Uterus (tissue), 2 donors: ENCODE measurements at regions not wholly inside any gene's neighbourhood (a gene's known extent, or its start where the extent isn't known, plus 50 kb on each side); places are given as distances from the start of the nearest gene placed in this dataset.

Source experiments
- POLR2A ChIP-seq, 2 donors: fragments of 450-650 bp; IDR thresholded peaks; one replicate each; pipeline ENCODE4 v1.6.1; 2016; ENCODE audit warnings: antibody characterized with exemption in 2 of 2, mild to moderate bottlenecking in 1 of 2, moderate library complexity in 1 of 2
- TF ChIP-seq, protein P1 (sequence below), 4 experiments: fragments of 200-600 bp in 2 of 4; fragments of 450-650 bp in 2 of 4; sonication (generic) in 2 of 4; IDR thresholded peaks; one replicate each; pipeline ENCODE4 v1.5.1; 2016 to 2019; ENCODE audit warnings: antibody characterized with exemption in 4 of 4, mild to moderate bottlenecking in 2 of 4, moderate library complexity in 1 of 4

DNA sequence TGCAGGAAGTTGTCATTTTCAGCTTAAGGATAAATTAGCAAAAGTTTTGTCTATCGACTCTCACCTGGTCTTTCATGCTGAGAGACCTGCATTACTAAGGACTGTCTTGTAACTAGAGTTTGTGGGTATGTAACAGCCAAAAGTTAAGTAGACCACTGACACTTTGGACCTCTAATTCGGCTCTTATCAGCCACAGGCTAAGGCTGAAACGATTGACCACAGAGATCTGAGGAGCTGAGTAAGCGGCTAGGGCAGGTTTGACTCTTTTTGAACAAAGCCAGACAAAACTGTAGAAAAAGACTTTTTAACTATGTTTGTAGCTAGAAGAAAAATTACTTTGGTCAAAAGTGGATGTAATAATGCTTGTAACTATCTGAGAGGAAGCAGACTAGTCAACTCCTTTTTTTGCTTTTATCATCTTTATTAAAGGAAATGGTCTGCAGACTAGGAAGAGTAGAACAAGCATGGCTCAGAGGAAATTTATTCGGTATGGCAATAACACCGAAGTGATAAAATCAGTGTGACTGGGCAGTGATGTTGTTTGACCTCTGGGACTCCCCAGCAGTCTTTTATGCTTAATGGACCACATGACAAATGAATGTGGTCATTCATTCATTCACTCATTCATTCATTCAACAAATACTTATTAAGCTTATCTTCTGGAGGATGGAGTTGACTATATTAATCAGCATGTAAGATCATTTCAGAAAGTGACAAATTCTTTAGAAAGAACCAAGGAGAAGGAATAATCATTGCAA, 725.0 kb upstream of the HS3ST5 start:
- TF ChIP-seq, protein P1, sequence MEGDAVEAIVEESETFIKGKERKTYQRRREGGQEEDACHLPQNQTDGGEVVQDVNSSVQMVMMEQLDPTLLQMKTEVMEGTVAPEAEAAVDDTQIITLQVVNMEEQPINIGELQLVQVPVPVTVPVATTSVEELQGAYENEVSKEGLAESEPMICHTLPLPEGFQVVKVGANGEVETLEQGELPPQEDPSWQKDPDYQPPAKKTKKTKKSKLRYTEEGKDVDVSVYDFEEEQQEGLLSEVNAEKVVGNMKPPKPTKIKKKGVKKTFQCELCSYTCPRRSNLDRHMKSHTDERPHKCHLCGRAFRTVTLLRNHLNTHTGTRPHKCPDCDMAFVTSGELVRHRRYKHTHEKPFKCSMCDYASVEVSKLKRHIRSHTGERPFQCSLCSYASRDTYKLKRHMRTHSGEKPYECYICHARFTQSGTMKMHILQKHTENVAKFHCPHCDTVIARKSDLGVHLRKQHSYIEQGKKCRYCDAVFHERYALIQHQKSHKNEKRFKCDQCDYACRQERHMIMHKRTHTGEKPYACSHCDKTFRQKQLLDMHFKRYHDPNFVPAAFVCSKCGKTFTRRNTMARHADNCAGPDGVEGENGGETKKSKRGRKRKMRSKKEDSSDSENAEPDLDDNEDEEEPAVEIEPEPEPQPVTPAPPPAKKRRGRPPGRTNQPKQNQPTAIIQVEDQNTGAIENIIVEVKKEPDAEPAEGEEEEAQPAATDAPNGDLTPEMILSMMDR (IDR thresholded peaks at IDR 0.05) = no peak
- no peak for TF ChIP-seq POLR2A (IDR thresholded peaks at IDR 0.05)
